ENCODE measurements at regions not wholly inside any gene's neighbourhood (a gene's known extent, or its start where the extent isn't known, plus 50 kb on each side); places are given as distances from the start of the nearest gene placed in this dataset.

- peaks cover 13% of the 10 kb centered on the region for H3K4me1 Mint-ChIP-seq (ENCODE audit: unreplicated experiment)
These were observed 72.5 kb upstream of the SLC1A1 start for GRCh38 chr9:4417578-4418325.

GRCh38 chr9:4416467-4416866 is 73.8 kb upstream of the SLC1A1 start:
- H3K36me3 Mint-ChIP-seq: no peaks in the 10 kb centered on the region
- no peak overlapping the region for H3K27ac Mint-ChIP-seq
- H3K4me3 Mint-ChIP-seq: no peak overlapping the region
- H3K9me3 Mint-ChIP-seq: no peaks in the 10 kb centered on the region
- H3K4me1 Mint-ChIP-seq (ENCODE audit: unreplicated experiment): peaks cover under 1% of the 10 kb centered on the region
- no peak for TF ChIP-seq CTCF (conservative IDR thresholded peaks at IDR 0.05)
- DNase-seq (ENCODE audit: extremely low spot score, unreplicated experiment): no peak
- no peaks in the 10 kb centered on the region for H3K27me3 Mint-ChIP-seq

More at GRCh38 chr9:4417578-4418325, 72.5 kb upstream of the SLC1A1 start:
- no peaks in the 10 kb centered on the region for H3K9me3 Mint-ChIP-seq
- no peaks in the 10 kb centered on the region for H3K36me3 Mint-ChIP-seq
- no peak for TF ChIP-seq CTCF (conservative IDR thresholded peaks at IDR 0.05)
- no peaks in the 10 kb centered on the region for H3K27me3 Mint-ChIP-seq
- no peak for DNase-seq (ENCODE audit: extremely low spot score, unreplicated experiment)
- no peak overlapping the region for H3K4me3 Mint-ChIP-seq
- no peak overlapping the region for H3K27ac Mint-ChIP-seq

- no peak for DNase-seq (ENCODE audit: extremely low spot score, unreplicated experiment)
- Mint-ChIP-seq H3K27me3 (no peaks in the 10 kb centered on the region), H3K9me3 (no peaks in the 10 kb centered on the region), H3K4me3 (no peak overlapping the region), H3K4me1 (ENCODE audit: unreplicated experiment) (no peaks in the 10 kb centered on the region), H3K27ac (no peak overlapping the region), H3K36me3 (no peaks in the 10 kb centered on the region)
- TF ChIP-seq CTCF (conservative IDR thresholded peaks at IDR 0.05): no peak
These were observed 75.0 kb upstream of the SLC1A1 start for GRCh38 chr9:4415281-4415680.

GRCh38 chr9:4413856-4414255 is 76.4 kb upstream of the SLC1A1 start:
- H3K4me1 Mint-ChIP-seq (ENCODE audit: unreplicated experiment): no peaks in the 10 kb centered on the region
- no peak overlapping the region for H3K27ac Mint-ChIP-seq

GRCh38 chr9:4404156-4404555 is 86.1 kb upstream of the SLC1A1 start:
- no peak for TF ChIP-seq CTCF (conservative IDR thresholded peaks at IDR 0.05)
- no peak for DNase-seq (ENCODE audit: extremely low spot score, unreplicated experiment)
- peaks cover 15% of the 10 kb centered on the region for H3K9me3 Mint-ChIP-seq
- H3K27ac Mint-ChIP-seq: no peak overlapping the region
- H3K27me3 Mint-ChIP-seq: no peaks in the 10 kb centered on the region
- H3K36me3 Mint-ChIP-seq: no peaks in the 10 kb centered on the region
- H3K4me3 Mint-ChIP-seq: no peak overlapping the region
- no peaks in the 10 kb centered on the region for H3K4me1 Mint-ChIP-seq (ENCODE audit: unreplicated experiment)

More at GRCh38 chr9:4413856-4414255, 76.4 kb upstream of the SLC1A1 start:
- TF ChIP-seq CTCF (conservative IDR thresholded peaks at IDR 0.05): no peak
- no peak overlapping the region for H3K4me3 Mint-ChIP-seq
- DNase-seq (ENCODE audit: extremely low spot score, unreplicated experiment): no peak
- H3K9me3 Mint-ChIP-seq: no peaks in the 10 kb centered on the region
- H3K36me3 Mint-ChIP-seq: no peaks in the 10 kb centered on the region
- H3K27me3 Mint-ChIP-seq: no peaks in the 10 kb centered on the region

All from type B pancreatic cell (in vitro differentiated cells).